HG03139 (cell line): ENCODE measurements at regions not wholly inside any gene's neighbourhood (a gene's known extent, or its start where the extent isn't known, plus 50 kb on each side); places are given as distances from the start of the nearest gene placed in this dataset.

Experiments
- ATAC-seq: cut with Tn5 transposase; IDR thresholded peaks from one replicate; pipeline ENCODE4 v1.9.1; 2021; ENCODE audit not compliant: unreplicated experiment

DNA sequence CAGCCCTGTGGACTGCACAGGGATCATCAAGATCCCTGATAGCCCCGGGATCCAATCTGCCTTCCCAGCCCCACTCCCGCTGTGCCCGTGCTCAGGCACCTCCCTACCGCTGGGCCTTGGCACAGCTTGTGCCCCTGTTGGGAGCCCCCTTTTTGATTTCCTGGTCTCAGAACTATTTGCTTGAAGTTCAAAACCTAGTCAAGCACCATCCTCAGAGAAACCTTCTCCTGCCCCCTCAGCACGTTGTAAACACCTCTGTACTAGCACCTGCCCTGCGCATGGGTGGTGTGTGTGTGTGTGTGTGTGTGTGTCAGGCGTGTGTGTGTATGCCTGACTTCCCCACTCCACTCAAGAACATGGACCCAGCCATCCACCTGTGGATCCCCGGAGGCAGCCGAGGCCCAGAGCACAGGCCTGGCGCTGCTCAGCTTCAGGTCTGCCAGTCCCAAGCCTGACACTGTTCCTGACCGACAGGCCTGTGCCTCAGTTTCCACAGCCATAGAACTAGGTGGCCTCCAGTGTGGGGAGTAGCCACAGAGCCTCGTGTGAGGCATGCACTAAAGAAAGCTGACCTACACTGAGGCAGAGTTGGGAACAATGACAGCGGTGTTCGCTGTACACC, 65.5 kb downstream of the ADRA2C start:
- ATAC-seq, result no peak

DNA sequence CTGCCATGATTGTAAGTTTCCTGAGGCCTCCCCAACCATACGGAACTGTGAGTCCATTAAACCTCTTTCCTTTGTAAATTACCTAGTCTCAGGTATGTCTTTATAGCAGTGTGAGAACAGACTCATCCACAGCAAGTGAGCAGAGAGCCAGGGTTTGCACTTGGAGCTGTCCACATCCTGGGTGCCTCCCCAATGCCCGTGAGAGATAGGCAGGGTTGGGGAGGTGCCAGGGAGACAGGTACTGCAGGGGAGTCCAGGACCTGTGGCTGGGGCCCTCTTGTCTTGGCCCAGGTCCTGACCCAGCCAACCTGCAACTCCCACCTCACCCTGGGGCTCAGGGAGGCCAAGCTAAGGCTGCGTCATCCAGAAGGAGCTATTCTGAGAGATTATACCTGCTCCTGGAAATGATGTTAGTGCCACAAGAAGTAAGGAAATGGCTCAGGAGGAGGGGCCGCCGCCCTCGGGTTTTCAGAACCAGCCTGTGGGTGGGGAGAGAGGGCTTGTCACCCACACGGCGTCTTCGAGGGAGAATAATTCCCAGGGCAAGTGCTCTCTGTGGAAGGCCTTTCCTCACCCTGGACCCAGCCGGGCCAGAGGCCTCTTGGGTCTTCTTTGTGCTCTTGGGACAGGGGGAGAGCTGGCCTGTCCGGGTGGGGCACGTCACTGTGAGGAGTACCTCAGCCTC, 66.5 kb downstream of the ADRA2C start:
- no peak for ATAC-seq

DNA sequence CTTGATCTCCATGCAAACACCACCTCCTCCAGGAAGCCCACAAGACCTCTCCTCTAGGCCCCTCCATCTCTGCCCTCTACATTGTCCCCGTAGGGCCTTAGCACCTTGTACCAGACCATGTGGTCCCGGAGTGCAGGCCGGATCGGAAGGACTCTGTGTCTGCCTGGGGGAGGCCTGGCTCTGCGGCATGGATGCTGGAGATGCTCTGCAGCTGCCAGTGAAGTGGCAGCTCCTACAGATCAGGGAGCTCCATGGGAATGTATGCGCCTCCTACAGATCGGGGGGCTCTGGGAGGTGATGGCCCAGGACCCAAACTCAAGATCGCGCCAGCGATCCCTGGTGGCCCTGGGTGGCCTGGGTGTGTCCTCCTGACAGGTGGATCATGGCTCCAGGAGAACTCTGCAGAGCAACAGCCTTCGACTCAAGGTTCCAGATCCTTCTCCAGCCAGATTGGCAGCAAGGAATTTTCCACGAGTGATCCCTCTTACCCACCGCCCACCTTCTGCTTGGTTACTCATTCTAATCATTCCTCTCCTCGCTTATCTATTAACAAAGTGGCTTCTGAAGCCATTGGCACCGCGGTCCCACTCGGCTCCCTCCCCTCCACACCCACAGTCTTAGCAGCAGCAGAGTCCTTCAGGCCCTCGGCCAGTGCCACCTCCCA, 67.3 kb downstream of the ADRA2C start:
- ATAC-seq, result no peak

DNA sequence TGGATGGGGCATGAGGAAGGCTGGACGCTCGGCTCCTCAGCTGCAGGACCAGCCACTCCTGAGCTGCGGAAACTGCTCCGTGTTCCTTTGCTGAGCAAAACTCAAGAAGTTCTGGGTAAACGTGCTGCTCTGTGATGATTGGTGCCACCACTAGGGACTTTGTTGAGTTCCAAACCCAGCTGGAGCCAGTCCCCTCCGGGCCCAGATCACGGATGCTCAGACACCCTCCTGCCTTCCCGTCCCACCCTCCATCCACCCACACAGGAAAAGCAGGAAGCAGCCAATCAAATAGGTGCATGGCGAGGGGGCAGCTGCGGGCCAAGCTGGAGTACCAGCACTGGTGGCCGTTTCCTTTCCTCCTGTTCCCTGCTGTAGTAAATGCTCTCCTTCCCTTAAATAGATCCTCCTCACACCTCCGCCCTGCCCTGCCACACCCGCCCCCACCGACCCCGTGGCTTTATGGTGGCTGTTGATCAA, 68.0 kb downstream of the ADRA2C start:
- ATAC-seq, result no peak

- no peak for ATAC-seq
Observed at GRCh38 chr4:3834663-3835521, 68.7 kb downstream of the ADRA2C start.

DNA sequence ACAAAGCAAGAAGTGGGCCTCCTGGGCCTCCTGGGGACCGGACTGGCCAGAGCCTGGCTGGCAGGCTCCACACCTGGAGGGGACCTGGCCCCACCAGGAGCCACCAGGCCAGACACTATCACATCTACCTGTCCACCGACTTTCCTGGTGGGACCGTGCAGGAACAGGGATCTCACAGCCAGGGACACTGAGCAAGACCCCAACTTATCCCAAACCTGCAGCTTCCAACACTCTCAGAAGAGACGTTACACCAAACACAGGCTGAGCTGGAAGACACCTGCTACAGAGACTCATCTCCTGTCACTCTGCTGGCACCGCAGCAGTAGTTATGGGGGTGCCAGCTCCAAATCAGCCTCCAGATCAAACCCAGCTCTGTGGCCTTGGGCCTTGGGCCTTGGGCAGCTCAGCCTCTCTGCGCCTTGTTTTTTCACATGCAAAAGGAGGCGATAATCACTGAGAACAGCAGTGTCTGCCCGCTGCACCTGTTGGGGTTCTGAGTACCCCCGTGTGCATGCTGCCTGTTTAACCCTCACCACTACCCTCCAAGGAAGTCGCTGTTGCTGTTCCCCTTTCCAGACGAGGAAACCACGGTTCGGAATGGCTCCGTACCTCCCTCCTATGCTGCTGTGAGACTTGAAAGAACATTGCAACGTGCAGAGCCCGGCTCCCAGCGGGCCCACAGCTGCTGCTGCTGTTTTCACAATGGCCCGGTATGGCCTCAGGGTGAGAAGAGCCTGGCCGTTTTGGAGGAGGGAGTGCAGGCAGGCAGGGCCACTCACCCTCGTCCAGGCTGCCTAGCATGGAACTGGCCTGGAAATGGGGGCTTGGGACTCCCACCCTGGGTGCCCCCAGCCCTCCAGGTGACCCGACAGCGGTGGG, 69.6 kb downstream of the ADRA2C start:
- no peak for ATAC-seq

DNA sequence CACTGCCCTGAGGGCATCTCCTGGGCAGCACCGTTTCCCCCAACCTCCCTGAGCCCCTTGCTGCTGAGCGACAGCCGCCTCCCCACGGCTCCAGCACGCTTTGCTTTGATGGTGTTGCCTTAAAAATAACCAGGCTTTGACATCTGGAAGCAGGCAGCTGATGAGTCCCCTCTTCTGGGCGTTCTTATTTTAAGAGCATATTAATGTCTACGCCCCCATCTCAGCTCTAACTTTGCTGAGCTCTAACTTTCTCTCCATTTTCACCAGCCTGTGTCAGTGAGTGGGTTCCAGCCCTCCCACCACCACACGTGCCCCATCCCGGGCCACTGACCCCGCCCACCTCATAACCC, 70.2 kb downstream of the ADRA2C start:
- no peak for ATAC-seq

- ATAC-seq, result no peak
Observed at GRCh38 chr4:3836756-3837601, 70.8 kb downstream of the ADRA2C start.

DNA sequence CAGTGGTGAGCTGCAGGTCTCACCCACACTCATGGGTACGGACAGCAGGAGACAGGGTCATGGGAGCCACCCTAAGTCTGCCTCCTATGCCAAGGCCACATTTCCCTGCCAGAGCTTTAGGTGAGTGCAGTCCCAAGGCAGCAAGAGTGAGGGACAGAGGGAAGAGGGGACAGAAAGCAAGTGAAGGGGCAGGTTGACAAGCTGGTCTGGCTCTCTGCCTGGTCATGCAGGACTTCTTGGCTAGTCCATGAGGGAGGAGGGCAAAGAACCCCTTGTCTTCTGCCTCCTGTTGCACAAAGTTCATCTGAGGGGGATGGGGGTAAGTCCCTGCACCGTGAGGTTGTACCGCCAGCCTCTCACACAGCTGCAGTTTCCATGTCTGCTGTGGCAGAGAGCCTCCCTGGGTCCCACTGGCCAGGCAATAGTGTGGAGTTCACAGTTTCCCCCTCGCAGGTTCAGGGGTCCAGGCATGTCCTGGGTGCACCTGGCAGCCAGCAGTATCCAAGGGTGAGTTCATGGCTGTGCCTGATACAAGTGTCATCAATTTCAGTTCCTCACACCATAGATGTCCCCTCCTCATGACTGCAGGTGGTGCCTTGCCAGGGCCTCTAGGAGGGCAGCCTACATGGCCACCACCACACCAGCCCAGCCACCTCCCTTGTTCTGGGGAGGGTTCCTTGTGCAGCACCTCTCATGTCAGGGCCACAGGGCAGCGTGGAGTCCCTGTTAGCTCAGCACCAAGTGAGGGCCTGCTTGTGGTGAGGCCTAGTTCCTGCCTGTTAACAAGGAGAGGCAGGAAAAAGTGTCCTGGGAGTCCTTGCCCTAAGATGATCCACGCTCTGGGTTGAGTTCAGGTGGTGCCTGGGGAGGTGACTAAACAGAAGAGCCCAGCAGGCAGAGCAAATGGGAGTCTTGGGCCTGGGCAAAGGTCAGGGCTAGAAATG, 72.5 kb downstream of the ADRA2C start:
- no peak for ATAC-seq

DNA sequence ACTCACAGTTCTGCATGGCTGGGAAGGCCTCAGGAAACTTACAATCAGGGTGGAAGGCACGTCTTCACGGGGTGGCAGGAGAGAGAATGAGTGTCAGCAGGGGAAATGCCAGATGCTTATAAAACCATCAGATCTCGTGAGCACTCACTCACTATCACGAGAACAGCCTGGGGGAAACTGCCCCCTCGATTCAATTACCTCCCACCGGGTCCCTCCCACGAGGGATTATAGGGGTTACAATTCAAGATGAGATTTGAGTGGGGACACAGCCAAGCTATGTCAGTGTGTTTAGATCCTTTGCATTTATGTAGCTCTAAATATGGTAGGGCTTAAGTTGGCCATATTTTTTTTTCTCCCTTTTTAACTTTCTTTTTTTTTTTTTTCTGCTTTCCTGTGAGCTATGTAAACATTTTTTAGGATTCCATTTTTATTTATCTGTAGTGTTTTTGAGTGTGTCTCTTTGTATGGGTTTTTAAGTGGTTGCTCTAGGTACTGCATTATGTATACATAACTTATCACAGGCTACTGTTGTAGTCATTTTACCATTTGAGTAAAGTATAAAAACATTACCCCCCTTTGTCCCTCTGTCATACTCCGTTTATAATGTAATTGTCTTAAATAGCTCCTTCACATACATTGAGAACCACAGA, 79.0 kb downstream of the ADRA2C start:
- no peak for ATAC-seq

- no peak for ATAC-seq
Observed at GRCh38 chr4:3845744-3846429, 79.7 kb downstream of the ADRA2C start.

- ATAC-seq, result no peak
Observed at GRCh38 chr4:3847211-3847940, 81.2 kb downstream of the ADRA2C start.

DNA sequence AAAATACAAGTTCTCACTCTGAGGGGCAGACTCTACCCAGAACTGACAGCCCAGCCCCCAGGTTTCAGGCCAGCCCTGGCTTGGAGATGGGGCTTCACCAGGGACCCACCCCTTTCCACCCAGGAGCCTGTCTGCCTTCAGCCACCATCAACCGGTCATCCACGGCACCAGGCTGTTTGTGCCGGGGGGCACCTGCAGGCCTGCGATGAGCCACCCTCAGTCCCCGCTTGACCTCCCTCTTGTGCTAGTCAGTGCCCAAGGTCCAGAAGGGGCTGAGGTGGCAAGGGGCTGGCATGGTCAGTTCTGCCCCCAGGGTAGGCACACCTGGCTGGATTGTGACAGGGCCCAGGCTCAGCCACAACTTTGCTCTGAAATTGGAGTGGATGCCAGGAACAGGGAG, 82.1 kb downstream of the ADRA2C start:
- ATAC-seq, result no peak

DNA sequence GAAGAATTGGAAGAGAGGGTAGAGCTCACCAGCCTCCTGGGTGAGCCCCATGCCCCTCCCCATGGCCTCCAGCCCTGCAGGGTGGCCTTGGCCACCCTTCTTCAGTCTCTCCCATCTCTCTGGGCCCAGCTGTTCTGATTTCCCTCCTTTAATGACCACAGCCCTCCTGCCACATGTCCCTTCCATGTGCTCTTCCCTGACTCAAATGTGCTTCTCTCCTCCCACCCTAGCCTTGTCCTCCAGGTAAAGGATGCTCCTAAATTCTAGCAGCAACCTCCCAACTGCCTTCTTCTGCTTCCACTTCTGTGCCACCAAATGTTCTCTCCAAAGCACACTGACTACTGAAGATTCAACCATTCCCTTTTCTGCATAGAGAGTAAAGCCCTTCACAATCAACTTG, 83.0 kb downstream of the ADRA2C start:
- ATAC-seq, result no peak

DNA sequence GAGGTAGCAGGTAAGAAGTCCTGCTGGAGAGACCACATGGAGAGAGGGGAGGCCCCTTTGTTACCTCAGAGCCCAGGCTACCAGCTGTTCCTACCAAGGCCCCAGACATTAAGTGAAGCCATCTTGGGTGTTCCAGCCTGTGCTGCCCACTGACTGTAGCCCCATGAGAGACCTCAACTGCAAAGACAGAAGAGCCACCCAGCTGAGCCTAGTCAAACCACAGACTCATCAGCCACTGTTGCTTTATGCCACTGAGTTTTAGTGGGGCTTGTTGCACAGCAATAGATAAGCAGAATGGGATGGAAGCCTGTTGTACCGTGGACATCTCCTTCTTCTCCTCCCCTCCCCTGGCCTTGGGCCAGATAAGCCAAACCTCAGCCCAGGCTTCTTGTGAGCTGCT, 83.9 kb downstream of the ADRA2C start:
- ATAC-seq, result no peak

GRCh38 chr4:3851211-3851610, 85.0 kb downstream of the ADRA2C start:
- no peak for ATAC-seq

DNA sequence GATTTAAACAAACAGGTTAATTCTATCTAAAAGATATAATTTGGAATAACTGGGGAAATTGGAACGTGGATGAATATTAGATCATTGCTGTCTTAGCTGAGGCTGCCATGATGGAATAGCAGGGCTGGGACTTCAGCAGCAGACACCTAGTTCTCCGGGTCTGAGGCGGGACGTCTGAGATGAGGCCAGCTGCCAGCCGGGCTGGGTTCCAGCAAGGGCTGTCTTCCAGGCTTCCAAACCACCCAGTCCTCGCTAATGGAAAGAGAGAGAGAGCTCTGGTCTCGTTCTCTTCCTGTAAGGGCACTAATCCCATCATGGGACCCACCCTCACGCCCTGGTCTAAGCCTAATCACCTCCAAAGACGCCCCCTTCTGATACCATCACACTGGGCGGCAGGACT, 85.7 kb downstream of the ADRA2C start:
- ATAC-seq, result no peak
